Skin of body (tissue), 1 donor: ENCODE measurements at regions not wholly inside any gene's neighbourhood (a gene's known extent, or its start where the extent isn't known, plus 50 kb on each side); places are given as distances from the start of the nearest gene placed in this dataset.
"Not testable (repeated sequence)": the region's sequence is repeated elsewhere in the genome, so short reads cannot be mapped to it uniquely, and the experiment has no call there.

Source experiments
- DNase-seq: peaks from one replicate; lab custom pipeline; 2025; lab: John Stamatoyannopoulos, UW

DNA sequence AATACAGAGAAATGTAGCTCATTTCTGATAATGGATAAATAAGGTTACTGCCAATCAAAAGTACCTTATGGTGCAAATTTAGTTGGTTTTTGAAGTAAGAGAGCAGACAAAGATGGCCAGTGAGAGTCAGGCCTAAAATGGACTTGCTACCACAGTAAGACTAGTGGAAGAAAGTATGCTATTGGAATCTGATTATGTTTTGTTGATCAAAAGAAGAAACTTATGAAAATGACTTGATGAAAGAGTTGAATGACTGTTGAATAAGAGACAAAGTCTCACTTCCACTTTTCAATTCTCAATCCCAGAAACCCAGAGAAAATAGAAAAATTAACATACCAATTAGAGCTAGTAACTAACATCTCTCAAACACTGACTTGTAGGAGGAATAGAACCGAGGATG is 737.8 kb upstream of the INTU start:
- DNase-seq = no peak

DNA sequence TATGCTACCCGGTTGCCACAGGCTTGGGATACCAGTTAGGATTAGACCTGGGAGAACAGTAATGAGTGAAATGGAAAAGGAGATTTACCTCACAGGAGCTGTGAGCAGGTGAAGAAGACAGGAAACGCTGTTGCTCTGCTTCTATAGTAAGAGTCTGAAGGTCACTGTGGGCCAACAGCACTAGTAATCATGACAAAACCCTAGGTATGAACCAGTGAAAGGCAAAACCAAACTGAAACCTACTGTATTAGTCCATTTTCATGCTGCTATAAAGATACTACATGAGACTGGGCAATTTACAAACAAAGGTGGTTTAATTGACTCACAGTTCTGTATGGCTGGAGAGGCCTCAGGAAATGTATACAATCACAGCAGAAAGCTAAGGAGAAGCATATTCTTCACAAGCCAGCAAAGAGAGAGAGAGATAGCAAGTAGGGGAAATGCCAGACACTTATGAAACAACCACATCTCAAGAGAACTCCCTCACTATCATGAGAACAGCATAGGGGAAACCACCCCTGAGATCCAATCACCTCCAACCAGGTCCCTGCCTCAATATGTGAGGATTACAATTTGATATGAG is 736.7 kb upstream of the INTU start:
- DNase-seq = no peak

DNA sequence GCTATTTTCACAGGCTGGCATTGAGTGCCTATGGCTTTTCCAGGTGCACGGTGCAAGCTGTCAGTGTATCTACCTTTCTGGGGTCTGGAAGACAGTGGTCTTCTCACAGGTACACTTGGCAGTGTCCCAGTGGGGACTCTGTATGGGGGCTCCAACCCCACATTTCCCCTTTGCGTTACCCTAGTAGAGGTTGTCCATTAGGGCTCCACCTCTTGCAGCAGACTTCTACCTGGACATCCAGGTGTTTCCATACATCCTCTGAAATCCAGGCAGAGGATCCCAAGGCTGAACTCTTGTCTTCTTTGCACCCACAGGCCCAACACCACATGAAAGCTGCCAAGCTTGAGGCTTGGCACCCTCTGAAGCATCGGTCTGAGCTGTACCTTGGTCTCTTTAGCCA is 735.7 kb upstream of the INTU start:
- DNase-seq = no peak

DNA sequence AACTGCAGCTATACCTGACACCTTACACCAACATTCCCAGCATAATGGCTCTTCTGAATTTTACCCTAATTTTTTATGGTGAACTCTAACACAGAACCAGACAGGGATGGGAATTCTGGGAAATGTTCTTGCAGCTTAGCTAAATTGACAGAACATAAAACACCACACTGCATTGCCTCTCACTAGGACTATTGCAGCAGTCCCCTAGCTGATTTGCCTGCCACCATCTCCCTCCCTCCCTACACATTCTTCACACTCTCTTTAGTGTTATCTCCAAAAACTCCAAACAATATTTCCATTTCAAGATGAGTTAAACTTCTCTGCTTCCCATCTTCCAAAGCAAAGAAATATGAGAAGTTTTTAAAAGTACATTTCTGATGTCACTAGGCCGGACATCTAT is 733.9 kb upstream of the INTU start:
- DNase-seq = no peak

DNA sequence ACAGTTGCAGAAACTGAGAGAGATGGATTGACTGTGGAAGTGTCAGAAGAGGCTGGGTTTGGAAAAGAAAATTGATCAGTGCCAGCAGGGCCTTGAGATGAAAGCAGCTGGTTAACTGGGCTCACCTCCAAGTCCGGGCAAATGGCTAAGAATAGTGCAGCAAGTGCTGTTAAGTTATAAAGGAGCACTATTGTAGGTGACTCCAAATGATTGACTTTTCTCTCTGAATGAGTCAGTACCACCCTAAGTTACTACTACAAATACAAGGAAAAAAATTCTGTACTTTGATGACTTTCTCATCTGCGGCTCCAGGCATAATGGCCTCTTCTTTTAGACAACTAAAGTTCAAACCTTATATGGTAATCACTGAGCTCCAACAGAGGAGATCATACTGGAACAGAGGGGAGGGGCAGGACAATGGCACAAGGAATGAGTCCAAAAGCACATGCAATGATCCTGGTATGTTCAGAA is 733.4 kb upstream of the INTU start:
- peak; percentile 57 for DNase-seq

DNA sequence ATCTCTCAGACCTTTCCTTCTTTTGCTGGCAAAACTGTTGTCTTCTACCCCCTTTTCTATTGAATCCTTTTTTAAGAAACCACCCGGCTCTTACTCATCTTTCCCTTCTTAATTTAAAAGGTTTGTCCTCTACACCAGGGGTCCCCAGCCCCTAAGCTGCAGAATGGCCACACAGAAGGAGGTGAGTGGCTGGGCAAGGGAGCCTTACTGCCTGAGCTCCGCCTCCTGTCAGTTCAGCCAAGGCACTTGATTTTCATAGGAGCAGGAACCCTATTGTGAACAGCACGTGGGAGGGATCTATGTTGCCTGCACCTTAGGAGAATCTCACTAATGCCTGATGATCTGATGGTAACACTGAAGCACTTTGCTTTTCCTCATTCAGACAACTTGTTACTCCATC is 726.3 kb upstream of the INTU start:
- no peak for DNase-seq

DNA sequence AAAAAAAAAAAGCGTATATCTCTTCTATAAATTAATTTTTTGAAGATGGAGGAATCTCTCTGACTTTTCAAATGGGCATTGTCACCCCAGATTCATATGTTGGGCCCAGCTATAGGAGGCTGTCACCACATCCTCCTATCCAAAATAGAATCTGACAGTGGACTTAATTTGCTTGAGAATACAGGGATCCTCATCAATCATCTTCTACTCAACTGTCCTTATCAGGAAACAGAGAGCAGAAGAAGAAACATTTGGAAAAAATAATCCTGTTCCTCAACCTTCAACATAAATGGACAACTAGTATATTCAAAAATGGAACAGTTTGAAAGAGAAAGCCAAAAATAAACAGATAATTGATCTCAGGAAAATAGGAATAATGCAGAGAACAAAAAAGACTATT is 725.4 kb upstream of the INTU start:
- DNase-seq = no peak

DNA sequence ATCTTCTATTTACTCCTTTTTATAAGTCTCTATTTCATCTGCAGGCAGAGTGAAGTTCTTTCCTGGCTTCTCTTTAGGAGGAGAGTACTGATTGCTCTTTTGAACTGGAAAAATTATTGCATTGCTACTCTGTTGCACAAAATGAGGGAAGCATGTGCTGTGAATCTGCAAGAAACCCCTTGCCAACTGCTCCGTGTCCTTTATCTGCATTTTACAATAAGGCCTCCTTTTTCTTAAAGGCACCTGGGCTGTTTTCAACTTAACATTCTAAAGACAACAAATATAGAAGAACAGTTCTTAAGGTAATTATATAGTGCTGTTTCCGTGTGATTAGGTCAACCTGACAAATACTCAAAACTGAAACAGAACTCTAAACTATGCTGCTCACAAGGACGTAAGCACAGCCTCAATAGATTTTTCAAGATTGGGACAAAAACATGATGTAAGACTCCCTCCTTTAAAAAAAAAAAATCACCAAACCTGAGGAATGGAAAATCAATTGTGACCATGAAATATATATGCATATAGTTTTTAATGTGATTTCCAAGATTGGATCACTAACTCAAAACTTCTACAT is 716.6 kb upstream of the INTU start:
- DNase-seq = peak; percentile 83

DNA sequence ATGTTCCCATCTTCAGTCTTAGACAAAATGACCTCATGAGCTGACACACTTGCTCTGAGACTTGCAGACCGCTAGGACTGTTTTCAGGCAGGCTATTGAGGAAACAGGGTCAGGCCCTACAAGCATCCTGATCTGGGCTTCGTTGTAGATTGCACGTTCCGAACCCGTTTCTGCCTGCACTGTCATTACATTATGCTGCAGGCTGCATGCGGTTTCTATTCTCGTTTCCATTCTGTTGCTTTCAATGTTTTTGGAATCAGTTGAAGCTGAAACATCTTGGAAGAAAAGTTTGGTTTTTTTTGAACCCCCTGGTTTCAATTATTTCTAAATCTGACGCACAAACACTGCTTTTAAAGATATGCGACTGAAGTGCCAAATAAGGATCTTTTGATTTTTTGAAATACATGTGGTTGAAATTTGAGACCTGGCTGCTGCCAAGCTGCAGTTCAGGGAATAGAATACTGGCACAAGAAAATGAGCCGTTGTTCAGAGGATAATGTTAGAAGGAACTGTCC is 716.1 kb upstream of the INTU start:
- peak; percentile 96 for DNase-seq

DNA sequence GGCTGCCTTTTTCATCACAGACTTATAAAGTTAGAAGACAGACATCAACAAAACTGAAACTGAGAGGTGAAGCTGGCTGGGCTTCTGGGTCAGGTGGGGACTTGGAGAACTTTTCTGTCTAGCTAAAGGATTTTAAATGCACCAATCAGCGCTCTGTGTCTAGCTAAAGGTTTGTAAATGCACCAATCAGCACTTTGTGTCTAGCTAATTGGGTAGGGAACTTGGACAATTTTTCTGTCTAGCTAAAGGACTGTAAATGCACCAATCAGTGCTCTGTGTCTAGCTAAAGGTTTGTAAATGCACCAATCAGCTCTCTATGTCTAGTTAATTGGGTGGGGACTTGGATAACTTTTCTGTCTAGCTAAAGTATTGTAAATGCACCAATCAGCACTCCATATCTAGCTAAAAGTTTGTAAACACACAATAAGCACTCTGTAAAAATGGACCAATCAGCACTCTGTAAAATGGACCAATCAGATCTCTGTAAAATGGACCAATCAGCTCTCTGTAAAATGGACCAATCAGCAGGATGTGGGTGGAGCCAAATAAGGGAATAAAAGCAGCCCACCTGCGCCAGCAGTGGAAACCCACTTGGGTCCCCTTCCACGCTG is 710.3 kb upstream of the INTU start:
- DNase-seq = not testable (repeated sequence)

DNA sequence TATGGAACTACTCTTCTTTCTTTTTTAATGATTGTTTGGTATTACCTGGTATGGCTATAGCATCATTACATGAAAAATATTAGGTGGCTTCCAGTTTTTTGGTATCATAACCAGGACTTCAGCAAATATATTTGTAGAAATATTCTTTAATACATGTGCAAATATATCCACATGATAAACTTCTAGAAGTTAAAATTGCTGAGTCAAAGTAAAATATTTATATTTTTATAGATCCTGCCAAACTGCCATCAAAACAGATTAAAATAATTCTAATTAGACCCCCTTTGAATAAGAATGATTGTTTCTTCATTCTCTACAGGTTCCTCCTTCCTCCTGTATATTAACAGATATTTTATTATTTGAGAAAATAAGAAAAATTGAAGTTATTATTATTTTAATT is 708.5 kb upstream of the INTU start:
- DNase-seq = no peak

DNA sequence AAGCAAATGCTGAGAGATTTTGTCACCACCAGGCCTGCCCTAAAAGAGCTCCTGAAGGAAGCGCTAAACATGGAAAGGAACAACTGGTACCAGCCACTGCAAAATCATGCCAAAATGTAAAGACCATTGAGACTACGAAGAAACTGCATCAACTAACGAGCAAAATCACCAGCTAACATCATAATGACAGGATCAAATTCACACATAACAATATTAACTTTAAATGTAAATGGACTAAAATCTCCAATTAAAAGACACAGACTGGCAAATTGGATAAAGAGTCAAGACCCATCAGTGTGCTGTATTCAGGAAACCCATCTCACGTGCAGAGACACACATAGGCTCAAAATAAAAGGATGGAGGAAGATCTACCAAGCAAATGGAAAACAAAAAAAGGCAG is 702.7 kb upstream of the INTU start:
- DNase-seq = not testable (repeated sequence)

DNA sequence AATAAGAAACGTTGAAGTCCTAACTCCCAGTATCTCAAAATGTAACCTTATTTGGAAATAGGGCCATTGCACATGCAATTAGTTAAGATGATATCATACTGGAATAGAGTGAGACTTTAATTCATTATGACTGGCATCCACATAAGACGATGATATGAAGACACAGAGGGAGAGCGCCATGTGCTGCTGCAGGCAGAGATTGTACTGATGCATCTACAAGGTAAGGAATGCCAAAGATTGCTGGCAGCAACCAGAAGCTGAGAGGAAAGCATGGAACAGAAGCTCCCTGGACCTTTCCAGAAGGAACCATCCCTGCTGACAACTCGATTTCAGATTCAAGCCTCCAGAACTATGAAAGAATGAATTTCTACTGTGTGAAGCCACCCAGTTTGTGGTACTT is 697.0 kb upstream of the INTU start:
- no peak for DNase-seq

DNA sequence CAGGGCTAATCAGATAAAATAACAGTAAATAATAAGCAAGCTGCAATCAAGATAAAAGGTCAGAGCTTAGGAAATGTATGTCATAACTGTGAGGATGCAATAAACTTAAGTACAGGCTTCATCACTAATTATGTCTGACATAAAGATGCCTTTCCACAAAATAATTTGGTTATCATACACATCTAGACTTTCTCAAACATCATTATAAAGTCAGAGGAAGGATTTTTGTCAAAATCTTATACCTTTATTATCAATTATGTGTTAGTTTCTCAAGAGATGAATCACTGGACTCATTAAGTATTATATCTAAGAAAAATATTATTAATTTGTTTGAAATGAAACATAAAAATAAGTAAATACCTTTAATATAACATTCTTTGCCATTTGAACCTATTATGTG is 695.4 kb upstream of the INTU start:
- no peak for DNase-seq

DNA sequence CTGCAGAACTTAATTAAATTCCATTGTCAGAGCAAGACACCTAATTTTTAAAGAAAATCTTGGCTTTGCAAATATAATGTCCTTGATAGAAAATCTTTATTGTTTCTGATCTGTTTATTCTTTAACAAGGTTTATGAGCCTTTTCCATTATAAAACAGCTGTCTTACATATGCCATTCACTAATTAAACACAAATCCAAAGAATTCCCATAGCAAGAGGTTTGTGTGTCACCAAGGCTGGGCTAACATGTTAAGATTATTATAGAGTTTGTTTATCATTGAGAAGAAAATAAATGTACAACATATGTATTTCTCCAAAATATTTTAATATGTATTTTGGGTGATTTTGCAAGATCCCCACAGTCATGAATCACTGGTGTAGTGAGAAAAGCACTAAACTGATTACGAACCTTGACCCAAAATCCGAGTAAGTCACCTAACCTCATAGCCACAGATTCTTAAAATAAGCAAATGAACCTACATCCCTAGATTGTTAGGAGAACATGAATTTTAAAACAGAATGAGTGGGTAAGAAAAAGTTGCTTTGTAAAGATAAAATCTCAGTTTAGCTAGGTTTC is 694.8 kb upstream of the INTU start:
- DNase-seq = peak; percentile 51

DNA sequence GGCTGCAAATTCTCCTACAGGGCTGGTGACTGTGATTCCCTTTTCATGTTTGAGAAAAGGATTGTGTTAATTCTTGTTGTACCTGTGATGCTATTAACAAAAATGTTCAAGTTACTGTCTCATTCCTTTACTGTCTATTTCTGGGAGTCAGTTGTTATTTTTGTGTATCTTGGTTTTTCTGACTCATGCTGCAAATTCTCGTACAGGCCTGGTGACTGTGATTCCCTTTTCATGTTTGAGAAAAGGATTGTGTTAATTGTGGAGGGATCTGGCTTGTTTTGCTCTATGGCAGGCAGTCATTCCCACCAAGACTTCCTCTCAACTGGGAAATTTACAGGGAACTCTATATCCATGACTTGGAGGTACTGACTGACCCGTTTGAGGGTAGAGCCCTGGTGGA is 693.4 kb upstream of the INTU start:
- DNase-seq = no peak

DNA sequence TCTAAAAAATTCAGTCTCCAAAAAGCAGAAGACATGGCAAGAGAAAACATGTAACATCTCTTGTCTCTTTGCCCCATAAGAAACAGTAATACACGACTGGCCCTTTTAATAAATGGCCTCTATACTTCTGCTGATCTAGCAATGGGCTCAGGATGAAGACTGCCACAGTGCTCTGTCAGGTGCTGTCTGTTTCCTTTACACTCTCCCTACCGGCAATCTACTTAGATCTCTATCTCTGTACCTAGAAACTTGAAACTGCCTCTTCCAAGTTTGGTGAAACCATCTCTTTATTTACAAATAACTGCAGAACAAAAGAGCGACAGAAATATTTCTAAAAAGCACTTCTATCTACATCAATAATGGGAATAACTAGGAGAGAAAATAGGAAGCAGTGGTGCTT is 685.2 kb upstream of the INTU start:
- no peak for DNase-seq

DNA sequence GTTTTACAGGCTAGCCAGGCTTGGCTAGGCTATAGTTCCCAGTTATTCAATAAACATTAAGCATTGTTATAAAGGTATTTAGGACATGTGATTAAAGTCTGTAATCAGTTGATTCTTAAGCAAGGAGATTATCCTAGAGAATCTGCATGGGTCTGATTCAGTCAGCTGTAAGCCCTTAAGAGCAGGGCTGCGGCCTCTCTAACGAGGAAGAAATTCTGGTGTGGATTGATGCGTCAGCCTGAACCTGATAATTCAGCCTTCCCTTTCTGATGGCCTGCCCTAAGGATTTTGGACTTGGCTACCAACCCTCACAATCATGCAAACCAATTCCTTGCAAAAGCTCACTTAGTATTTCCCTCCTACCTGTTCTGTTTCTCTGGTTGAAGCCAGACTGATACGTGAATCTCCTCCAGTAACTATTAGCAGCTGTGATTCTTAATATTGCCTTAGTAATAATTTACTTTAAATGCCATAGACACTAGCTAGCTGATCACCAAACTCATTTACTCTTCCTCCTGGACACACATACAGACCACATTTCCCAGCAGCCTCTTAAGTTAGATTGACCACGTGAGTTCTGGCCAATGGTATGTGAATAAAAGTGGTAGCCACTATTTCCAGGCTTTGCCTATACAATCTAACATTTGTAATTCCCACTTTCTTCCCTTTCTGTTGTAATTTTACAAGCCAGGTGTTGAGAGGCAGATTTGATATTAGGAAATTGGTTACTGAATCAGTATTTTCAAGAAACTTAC is 678.0 kb upstream of the INTU start:
- DNase-seq = no peak

DNA sequence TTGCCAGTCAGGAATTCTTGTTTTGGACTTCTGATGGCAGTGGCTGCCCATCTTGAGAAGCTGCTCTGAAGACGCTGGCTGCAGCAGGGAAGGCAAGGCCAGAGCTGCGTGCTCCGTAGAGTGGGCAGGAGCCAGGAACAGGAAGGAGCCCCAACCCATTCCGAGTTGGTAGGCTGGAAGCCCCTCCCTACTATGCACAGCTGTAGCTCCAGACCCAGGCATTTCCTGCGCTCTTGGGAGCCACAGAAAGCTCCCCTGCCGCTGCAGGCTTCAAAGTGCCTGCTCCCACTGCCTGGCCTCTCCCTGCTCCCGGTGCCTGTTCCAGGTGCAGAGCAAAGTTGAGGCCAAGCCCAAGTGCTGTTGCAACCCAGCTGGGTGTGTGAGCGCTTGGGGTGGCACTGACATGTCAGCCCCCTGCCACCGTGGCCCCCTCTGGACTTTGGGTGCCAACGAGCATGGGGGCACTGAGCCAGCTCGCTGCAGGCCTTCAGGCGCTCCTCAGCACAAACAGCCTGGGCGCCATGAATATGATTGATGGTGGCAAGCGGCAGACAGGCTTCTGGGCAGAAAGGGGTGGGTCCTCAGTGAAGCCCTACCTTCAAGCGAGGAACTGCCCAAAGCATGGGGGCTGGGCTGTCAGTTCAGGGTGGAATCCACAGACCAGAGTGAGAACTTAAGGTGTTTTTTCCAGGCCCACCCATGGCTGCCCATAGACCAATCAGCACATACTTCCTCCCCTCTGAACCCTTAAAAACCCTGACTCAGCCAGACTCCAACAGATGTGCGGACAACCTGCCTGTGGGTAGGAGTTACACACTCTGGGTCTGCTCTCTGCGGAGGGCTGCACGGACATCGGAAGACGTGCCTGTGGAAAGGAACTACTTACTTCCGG is 677.2 kb upstream of the INTU start:
- peak; percentile 11 for DNase-seq

DNA sequence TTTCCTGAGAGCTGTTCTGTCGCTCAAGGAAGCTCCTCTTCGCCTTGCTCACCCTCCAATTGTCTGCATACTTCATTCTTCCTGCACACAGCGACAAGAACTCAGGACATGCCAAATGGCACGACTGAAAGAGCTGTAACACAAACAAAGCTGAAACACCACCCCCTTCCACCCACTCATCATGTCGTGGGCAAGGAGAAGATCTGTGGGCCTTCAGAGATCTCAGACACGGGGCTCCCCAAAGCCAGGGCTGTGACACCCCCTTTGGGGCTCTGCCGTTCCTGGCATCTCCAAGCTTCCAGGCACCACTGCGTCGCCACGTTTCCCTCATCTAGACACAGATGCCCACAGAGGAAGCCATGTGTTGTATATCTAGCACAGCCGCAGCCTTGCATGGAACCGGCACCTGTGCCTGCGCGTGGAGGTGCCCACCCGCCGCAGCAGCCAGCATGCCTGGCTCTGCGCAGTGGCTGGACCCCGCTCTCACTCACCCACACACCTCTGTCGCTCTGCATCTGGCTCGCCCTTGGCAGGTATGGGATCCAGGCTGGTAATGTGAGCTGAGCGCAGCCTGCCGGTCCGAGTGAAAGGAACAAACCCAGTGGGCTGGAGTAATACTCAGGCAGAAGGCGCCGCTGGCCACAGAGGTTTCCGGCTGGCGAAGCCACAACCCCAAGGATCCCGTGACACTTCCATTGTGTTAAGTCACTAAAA is 676.4 kb upstream of the INTU start:
- DNase-seq = no peak
